Gastrocnemius medialis (tissue), 4 donors: ENCODE measurements at regions not wholly inside any gene's neighbourhood (a gene's known extent, or its start where the extent isn't known, plus 50 kb on each side); places are given as distances from the start of the nearest gene placed in this dataset.

Source experiments
- POLR2A ChIP-seq, 2 donors: fragments of 450-650 bp; IDR thresholded peaks; one replicate each; pipeline ENCODE4 v1.6.1; 2017; ENCODE audit warnings: antibody characterized with exemption in 2 of 2, mild to moderate bottlenecking in 2 of 2, moderate library complexity in 2 of 2
- TF ChIP-seq, protein P1 (sequence below), 5 experiments: fragments of 450-650 bp in 3 of 5; fragments of 200-600 bp in 2 of 5; sonication (generic) in 2 of 5; IDR thresholded peaks in 4 of 5; conservative IDR thresholded peaks in 1 of 5; 1 replicate in 4 of 5; 2 replicates in 1 of 5; pipeline ENCODE4 v1.5.1; 2016 to 2019; ENCODE audit warnings: antibody characterized with exemption in 5 of 5, mild to moderate bottlenecking in 3 of 5, moderate library complexity in 3 of 5

DNA sequence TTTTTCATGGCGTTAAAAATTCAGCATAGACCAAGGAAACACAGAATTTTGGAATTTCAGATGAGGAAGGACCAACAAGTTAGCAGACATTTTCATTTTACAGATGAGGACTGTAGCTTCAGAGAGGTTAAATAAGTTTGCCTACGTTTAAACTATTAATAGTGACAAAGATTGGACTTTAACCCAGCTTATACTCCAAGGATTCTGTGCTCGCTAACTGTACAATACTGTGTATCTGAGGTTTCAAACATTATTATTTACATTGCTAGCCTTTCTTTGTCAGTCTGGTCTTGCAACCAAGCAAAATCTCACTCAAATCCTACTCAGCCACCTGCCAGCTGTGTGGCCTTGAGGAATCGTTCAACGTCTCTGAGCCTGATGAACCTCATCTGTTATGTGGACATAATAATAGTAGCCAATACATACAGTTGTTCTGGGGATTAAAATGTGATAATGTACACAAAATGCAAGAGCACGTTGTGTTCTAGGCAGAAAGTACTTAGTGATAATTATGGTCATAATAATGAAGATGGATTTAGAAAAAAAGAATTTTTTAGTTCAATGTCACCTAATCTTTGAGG lies 462.4 kb upstream of the TRIB2 start:
- TF ChIP-seq, protein P1, sequence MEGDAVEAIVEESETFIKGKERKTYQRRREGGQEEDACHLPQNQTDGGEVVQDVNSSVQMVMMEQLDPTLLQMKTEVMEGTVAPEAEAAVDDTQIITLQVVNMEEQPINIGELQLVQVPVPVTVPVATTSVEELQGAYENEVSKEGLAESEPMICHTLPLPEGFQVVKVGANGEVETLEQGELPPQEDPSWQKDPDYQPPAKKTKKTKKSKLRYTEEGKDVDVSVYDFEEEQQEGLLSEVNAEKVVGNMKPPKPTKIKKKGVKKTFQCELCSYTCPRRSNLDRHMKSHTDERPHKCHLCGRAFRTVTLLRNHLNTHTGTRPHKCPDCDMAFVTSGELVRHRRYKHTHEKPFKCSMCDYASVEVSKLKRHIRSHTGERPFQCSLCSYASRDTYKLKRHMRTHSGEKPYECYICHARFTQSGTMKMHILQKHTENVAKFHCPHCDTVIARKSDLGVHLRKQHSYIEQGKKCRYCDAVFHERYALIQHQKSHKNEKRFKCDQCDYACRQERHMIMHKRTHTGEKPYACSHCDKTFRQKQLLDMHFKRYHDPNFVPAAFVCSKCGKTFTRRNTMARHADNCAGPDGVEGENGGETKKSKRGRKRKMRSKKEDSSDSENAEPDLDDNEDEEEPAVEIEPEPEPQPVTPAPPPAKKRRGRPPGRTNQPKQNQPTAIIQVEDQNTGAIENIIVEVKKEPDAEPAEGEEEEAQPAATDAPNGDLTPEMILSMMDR (IDR thresholded peaks at IDR 0.05 in 4 of 5, conservative IDR thresholded peaks at IDR 0.05 in 1 of 5), result no peak
- TF ChIP-seq POLR2A (IDR thresholded peaks at IDR 0.05), result no peak
